ENCODE measurements at regions not wholly inside any gene's neighbourhood (a gene's known extent, or its start where the extent isn't known, plus 50 kb on each side); places are given as distances from the start of the nearest gene placed in this dataset.

DNA sequence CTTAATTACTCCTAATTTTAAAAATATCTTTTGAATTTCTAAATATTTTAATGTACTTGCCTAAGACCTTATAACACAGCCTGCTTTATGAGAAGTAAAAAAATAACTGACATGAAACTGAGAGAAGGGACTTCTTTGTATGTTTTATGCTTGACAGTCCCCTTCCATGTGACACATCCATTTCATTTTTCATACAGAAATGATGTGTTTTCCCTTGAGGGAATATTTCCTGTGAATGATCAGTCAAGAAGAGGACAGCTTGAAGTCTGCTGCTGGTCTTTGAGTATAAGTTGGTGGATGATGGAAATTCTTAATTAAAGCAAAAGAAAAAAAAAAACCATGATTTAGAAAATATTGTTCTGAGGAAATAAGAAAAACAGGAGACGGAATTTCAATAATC, 230.4 kb upstream of the KLHL1 start:
- TF ChIP-seq POLR2AphosphoS5 (IDR thresholded peaks at IDR 0.05; ENCODE audit: low read depth, low read length) (no peak), POLR2A (IDR thresholded peaks at IDR 0.05; ENCODE audit: low read depth, low read length) (no peak)
